DMS79 treated with DMSO at 0.1 percent for 48 hours (cell line): ENCODE measurements at regions not wholly inside any gene's neighbourhood (a gene's known extent, or its start where the extent isn't known, plus 50 kb on each side); places are given as distances from the start of the nearest gene placed in this dataset.
A peak's percentile ranks its signal among the peaks of the same experiment; 100 is the strongest.

Source experiments
- DNase-seq: peaks from one replicate; lab custom pipeline; 2025; lab: John Stamatoyannopoulos, UW

DNA sequence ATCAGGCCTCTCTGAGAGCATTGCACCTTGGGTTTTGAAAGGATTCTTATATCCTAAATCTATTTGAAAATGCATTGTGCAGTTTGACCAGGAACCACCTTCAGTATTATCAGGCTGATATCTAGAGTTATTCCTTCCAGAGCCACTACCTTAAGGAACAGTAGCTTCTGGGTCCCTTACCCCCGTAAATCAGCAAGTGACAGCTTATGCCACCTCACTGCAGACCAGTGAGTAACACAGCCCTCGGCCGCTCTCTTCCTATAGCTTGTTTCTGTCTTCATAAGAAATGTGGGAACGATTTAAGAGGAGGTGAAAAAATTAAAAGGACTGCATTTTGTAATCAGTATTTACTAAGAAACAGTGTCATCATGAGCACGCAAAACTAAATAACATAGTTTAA lies 584.2 kb downstream of the GALR1 start:
- DNase-seq = no peak

DNA sequence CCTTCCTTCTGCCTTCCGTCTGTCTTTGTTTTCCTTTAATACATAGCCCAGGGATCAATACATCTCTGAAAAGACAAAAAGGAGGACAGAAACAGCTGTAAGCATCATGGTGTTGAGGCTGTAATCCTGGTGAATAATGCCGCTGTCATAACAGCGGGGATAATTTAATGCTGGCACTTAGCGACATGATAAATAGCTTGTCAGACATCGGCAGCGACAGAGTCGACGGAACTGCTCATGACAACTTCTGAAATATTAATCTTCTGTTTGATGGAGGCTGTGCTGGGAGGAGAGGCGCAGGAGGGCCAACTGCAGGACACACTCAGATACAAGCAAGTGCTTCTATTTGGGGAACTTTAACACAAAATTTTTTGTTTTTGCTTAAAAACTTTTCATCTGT lies 602.2 kb downstream of the GALR1 start:
- DNase-seq = no peak

DNA sequence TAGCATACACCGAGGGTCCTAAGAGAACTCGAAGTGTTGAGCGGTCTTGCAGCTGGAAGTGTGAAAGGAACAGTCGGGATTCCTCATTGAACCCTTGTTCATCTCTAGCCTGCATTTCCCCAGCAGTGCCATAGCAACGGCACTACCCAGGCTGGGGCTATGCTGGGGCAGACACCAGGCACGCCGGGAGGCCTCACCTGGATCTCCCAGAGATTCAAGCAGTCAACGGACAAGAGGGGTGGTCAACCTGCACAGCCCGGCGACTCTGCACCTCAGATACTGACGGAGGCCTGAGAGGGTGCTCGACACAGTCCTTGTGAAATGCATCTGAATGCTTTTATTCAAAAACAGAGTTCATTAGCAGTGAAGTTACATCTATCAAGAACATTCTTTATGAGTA lies 604.2 kb downstream of the GALR1 start:
- no peak for DNase-seq

DNA sequence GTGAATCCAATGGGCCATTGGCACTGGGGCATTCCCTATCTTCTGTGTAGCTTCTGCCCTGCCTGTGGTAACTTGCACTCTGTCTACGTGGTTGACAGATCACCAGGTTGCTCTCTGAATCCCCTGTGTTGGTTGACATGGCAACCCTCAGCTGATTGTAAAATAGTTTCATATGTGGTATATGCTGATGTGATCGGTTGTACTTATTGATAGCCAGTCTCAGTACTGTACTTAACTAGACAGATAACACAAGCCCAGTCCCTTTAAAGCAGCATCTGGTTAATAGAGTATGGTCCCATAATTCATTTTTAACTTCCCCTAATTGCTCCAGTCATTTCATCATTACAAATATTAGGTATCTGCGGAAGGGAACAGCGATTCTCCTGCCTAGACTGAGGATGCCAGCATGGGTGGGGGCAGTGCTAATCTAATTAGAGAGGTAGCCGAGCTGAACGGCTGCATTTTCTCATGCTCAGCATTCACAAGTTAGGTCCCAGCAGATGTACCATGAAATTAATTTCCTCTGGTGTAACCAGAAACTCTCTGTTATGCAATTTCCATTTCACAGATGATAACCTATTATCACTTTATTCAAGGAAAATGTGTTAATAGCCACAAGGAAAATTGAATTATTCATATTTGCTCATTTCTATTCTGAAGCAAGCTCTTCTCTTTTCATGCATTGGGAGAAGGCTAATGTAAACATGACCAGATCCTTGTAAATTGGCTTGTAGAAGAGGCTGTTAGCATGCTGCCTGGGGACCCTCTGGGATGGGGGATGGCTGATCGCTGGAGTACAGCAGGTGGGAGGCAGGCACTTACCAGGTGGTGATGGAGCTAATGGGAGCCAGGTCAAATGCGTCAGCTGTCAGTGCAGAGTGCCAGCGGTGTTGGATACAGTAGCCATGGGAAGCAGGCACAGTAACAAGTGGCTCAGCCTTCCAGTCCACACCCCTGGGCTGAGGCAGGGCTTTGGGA lies 608.3 kb downstream of the GALR1 start:
- peak; percentile 52 for DNase-seq

DNA sequence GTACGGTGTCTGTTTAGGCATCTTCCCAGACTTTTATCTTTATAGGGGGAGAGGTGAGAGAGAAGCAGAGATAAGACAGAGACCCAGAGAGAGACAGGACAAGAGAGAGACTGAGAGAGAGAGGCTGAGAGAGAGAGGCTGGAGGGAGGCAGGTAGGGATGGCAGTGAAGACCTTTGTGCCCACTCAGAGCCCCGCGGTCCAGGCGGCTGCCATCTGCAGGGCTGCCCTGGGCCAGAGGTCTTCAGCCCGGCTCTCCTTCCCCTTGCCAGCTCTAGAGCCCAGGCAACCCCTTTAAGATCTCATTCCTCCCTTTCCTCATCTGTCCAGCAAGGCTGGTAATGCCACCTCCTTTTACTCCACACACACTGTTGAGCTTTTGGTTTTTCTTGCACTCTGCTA lies 610.0 kb downstream of the GALR1 start:
- DNase-seq = no peak

DNA sequence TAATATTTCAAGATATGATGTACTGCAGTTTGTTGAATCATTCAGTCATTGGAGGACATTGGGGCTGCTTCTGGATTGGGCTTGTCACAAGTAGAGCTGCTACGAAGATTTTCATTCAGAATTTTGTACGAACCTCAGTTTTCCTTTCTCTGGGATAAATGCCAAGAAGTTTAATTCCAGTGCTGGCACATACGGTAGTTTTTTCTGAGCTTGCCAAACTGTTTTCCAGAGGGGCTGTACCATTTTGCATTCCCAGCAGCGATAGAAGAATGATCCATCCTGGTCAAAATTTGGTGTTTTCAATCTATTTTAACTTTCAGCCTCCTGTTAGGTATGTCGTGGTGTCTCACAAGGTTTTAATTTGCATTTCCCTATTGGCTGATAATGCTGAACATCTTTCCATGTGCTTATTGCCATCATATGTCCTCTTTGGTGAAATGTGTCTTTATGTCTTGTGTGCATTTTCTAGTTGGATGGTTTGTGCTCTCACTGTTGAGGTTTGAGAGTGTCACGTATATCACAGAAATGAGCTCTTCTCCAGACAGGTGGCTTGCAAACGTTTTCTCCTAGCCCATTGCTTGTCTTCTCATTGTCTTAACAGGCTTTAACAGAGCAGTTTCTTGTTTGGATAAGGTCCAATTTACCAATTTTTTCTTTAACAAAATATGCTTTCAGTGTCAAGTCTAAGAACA lies 612.6 kb downstream of the GALR1 start:
- no peak for DNase-seq

DNA sequence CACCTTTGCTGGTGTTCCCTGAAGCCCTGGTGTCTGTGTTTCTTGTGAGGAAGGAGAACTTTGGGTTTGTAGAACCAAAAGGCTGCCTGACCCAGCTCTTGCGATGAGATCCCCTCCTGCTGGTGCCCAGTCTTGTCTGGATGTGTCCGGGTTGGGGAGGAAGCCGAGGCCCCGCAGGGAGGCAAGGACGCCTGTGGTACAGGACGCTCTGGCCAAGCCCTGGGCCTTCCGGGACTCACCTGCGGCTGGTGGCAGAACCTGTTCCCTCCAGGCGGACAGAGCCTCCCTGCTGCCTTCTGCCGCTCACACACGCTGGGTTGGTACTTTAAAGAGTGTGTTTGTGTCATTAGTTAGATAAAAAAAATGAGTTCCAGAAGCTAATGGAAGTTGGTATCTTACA lies 616.2 kb downstream of the GALR1 start:
- DNase-seq = no peak

DNA sequence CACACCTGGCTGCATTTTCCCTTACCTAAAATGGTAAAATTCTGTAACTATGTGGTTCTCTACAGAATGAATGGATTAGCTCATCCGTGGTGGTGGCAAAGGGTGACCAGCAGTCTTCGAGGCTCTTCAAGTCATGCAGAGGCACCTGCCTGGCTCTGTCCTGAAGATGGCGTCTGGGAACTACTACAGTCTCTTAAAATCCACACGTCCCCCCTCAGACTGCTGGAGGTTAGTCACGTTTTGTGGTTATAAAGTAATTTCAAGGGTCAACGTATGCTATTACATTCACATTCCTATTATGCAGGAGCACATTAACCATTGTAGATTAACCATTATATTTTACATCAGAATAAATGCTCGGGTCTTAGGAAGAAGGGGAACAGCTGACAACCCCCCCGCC lies 616.7 kb downstream of the GALR1 start:
- no peak for DNase-seq

DNA sequence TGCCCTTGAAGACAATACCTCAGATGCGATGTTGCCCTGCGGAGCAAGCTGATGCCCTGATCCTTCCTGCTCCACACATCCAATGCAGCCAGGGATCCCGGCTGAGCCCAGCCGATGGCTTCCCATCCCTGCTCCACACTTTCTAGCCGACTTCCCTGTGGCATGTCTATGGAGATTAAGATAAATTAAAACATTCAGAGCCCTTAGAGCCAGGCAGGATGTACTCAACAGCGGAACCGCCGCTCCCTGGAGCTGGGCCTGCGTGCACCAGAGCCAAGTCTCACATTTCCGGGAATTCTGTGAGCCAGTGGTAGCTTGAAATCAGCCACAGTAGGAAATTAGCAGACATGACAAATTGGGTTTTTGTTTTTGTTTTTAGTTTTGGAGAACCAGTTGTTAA lies 620.6 kb downstream of the GALR1 start:
- no peak for DNase-seq

DNA sequence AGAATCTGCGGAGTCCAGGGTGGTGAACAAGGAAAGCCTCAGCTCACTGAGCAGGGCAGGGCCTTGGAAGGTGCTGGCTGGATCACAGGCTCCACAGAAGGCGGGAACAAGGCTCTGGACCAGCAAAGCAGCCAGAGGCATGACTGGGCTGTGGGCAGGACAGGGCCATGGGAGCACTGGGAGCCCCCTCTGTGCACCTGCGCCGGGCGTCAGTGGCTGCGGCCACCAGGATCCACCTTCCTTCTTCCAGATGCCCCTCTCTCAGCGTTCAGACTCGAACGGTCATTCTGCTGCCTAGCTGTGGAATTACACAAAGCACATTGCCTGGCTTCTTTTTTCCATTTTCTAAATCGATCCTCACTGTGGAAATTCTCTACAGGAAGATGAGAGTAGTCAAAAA lies 621.2 kb downstream of the GALR1 start:
- DNase-seq = no peak

DNA sequence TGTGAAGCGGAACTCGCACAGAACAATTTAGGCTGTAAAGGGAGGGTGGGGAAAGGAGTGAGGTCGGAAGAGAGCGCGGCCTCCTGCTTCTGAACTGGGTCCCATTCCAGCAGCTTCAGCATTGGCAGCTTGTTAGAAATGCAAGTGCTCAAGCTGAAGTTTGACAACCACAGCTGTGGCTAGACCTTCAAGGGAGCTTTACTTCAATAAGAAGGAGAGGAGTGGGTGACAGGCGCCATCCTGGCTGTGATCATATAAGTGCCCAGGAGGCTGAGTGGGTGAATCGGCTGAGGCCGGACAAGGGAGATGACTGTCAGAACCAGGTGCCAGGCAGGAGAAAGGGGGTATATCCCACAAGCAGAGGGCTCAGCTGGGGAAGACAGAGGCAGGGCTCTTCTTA lies 622.5 kb downstream of the GALR1 start:
- DNase-seq = no peak

DNA sequence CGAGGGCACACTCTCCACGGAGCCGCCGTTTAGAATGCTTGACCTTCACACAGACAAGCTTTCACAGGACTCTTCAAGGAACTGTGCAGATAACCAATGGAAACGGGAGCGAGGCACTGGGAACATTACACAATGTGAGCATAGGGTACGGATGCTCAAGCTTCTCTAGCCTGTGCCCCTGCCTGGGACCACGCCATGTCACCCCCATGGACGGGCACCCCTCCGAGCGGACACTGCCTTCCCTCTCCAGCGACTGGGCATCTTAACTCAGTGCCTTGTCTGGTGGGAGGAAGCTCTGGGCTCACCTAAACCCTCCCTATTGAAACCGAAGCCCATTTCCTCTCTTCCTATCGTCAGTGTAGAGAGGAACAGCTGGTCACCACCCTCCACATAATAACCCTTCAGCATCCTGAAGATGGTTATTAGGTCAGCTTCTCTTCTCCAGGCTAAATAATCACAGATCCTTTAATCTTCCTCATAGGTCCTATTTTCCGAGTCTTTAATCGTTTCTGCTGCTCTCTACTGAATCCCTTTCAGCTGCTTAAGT lies 626.7 kb downstream of the GALR1 start:
- DNase-seq = no peak

DNA sequence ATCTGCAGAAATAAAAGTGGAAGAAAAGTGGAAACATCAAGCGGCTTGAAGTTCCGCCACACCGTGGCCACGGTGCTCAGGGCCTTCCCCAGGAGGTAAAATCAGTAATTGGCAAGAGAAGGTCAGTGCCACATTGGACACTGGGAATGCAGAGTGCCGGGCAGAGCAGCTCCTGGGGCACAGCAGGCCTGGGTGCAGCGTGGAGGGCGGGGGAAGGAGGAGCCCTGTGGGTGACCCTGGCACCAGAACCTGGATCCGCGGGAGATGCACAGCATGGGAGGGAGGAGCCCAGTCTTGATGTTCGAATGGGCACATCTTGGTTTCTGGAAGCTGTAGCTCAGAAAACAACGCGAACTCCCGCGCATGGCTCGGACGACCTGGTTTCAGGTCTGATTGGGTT lies 630.2 kb downstream of the GALR1 start:
- no peak for DNase-seq

DNA sequence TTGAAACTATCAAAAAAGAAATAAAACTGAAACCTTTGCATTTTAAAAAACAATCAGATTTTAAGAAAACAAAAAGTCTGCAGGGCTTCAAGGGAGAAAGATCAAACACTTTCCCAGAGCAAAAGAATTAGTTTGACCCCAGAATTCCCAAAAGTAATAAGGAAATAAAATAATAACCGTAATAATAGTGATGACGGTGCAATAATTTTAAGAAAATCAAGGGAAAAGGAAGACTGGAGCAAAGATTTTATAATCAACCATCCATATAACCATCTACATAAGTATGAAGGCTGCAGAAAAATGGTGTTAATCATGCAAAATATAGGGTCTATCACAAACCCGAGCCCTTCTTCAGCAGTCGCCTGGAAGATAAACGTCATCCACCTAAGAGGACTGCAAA lies 634.8 kb downstream of the GALR1 start:
- no peak for DNase-seq

DNA sequence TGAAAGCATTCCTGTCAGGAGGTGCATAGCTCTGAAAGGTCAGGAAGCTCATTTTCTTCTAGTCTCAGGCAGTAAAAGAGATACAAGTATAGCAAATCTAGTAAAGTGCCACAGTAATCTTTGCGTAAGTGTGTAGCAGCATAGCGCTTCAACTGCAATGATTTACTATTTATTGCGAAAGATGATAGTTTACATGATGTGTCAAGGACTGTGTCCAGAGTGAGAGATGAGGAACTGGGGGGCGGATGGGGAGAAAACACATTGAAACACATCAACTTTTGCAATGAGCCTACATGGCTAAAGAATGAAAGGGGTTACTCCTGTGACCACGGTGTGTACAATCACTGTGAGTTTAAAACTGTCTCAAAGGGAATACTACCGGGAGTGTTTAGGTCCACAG lies 644.4 kb downstream of the GALR1 start:
- no peak for DNase-seq

DNA sequence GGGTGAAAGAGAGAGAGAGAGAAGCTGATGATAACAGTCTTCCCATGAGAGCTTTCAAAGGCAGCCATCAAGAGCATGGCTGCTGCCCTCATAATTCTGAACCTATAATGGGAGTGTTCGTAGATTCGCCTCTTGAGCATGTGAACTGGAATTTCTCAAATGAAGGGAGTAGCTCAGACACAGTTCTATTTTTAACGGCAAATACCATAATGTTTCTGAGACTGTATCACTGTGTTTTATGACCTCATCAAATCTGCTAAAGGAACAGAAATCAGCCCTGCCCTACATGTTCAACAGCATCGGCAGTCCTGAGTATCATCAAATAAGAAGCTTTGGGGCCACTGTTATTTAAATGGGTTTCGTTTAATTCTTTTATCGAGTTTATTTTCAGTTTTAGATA lies 645.6 kb downstream of the GALR1 start:
- DNase-seq = no peak

DNA sequence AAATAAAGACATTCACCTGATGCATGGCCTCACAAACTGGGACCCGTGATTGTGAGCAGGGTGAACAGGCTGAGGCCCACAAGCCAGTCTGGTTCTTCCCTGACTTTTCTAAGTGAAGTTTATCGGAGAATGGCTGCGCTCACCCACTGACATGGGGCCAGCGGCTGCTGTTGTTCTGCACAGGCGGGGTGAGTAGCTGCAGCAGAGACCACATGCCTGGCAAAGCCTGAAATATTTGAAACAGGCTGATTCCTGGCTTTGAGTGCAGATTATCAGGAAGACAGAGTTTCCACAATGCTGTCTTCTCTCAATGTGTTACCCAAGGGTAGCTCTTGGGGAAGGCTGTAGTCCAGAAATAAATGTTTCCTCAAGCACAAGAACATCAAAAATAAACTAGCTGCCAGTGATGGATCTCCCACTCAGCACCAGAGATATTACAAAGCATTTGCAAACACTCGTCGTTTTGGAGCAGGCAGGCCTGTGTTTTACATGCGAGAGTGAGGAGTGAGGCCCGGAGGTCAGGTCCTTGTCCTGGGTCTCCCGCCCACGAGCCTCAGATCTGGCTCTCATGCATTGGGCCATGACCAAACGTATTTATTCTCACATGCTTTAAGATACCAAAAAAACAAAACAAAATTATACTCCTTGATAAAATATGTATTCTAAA lies 647.1 kb downstream of the GALR1 start:
- DNase-seq = no peak

DNA sequence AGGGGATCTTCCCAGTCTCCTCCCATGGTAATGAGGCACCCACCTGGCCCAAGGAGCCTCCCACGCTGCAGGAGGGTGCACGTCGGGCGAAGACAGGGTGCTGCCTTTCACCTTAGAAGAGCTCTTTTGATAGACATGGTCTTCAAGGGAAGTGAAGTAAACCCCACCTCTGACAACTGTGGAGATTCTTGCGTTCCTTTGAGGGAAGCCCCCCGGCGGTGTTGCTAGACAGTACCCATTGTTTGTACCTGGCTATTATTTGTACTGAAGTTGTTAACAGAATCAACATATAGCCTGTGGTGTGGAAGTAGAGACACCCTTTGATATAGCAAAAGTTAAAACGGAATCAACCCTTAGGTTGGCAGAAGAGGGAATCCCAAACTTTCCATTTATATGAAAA lies 648.0 kb downstream of the GALR1 start:
- DNase-seq = no peak

DNA sequence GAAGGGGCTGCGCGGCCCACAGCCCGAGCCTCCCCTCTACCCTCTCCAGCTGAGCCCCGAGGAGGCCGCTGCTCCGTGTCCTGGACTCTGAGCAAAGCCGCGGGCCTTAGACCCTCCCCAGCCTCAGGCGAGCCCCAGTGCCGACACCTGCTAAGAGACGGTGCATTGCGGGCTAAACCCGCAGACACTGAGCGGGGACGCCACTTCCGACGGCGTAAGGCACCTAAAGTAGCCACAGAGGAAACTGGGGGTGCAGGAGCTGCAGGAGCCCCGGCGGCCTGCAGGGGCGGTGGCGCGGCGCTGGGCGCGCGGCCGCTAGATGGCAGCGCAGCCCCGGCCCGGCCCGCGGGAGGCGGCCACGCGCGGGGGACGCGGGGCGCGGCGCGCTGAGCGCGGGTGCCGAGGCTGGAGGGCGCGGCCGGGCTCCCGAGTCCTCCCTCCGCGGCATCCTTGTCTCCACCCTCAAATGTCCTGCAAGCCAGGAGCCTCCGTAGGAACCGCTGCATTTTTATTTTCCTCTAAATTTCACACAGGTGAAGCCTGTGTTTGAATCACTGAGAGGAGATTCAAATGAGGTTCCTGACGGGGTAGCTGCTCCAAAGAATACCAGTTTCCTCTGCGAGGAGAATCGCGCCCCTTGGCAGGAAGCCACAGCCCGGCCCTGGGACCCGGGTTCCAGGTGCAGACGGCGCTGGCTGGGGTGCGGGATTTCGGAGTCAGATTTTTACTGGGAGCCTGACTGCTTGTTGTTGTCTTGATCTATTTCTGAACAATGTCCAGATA lies 650.5 kb downstream of the GALR1 start:
- DNase-seq = peak; percentile 19

DNA sequence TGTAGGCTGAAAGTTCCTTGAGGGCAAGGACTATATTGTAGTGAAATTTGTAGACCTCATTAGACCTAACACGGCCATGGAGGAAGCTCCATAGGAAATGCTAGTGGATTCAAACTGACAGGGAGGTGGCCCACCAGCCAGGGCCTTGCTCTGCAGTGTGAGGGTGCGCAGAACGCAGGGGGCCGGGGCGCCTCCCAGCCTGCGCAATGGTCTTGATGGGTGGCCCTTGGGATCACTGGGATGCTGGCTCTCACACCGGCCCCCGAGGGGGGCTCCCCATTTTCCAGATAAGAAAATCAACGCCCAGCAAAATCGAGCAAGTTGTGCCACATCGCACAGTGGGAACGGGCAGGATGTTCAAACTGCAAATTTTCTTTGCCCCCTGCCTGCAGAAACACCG lies 655.4 kb downstream of the GALR1 start:
- DNase-seq = no peak

DNA sequence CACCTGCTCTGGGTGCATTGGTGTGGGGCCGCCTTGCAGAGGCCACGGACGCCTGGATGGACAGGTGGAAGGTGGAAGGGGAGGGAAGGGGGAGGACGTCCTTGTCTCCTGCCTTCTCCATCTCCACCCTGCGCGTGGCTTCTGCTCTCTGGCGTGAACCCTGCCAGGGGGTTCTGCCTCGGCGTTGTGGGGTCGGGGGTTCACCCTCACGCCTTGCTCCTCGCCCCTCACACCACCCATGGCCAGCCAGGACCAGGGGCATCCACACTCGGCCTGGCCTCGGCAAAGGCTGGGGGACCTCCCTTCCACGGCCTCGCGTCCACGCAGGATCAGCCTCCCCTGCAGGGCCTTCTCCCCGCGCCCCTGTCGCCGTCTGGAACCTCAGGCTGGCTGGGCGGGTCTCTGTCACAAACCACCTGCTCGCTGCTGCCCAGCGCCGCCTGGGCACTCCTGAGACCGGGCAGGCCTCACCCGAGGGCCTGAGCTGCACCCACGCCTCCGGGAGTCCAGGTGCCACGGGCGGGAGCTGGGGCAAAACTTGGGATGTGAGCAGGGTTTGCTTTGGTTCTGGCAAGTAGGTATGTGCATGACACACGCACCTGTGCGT lies 655.9 kb downstream of the GALR1 start:
- DNase-seq = no peak
